Neutrophil (primary cell): ENCODE measurements at regions not wholly inside any gene's neighbourhood (a gene's known extent, or its start where the extent isn't known, plus 50 kb on each side); places are given as distances from the start of the nearest gene placed in this dataset.

Experiments used
- H3K27ac ChIP-seq: fragments of 200-600 bp; sonication (generic); 2 replicates; pipeline ENCODE4 v1.5.1; 2016; ENCODE audit warnings: mild to moderate bottlenecking, moderate library complexity
- H3K27me3 ChIP-seq: fragments of 200-600 bp; sonication (generic); 2 replicates; pipeline ENCODE4 v1.6.0; 2016; ENCODE audit warnings: mild to moderate bottlenecking
- H3K36me3 ChIP-seq: fragments of 200-600 bp; sonication (generic); 2 replicates; pipeline ENCODE4 v1.5.1; 2017
- H3K4me1 ChIP-seq, 2 experiments: fragments of 200-600 bp in 1 of 2; sonication (generic) in 1 of 2; 1 replicate in 1 of 2; 2 replicates in 1 of 2; pipeline versions ENCODE4 v1.5.1 to v1.6.1; 2013 to 2016; ENCODE audit warnings: low read depth in 1 of 2, low read length in 1 of 2, mild to moderate bottlenecking in 1 of 2, moderate library complexity in 1 of 2; ENCODE audit not compliant: control insufficient read depth in 1 of 2, insufficient read depth in 1 of 2
- H3K4me3 ChIP-seq, 2 experiments: fragments of 200-600 bp in 1 of 2; sonication (generic) in 1 of 2; 1 replicate in 1 of 2; 2 replicates in 1 of 2; pipeline ENCODE4 v1.5.1; 2013 to 2016; ENCODE audit warnings: low read depth in 1 of 2, low read length in 1 of 2, mild to moderate bottlenecking in 1 of 2, moderate library complexity in 1 of 2
- H3K9me3 ChIP-seq: fragments of 200-600 bp; sonication (generic); 2 replicates; pipeline ENCODE4 v1.5.1; 2016
- CTCF ChIP-seq: fragments of 200-600 bp; sonication (generic); IDR thresholded peaks from 2 replicates; pipeline ENCODE4 v1.5.1; 2016; ENCODE audit warnings: antibody characterized with exemption

DNA sequence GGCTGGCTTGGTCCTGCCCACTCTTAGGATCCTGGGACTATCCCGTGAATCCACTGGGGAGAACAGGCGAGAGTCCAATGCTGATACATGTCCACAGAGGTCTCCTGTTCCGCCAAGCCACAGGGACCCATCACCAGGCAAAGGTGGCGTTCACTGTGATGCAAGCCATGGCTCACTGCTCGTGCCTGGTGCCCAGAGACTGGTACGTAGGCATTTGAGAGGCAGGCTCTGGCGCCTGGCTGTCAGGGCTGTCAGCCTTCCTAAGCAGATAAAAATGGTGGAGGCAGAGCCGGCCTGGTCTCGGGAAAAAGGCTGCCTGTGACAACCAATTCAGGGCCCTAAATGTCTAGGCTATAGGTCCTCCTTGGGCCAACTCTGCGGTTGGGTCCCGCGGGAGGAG is 2329.0 kb downstream of the TP53TG3F start:
- Histone ChIP-seq H3K4me1 (no peaks in the 10 kb centered on the region), H3K27ac (no peak overlapping the region), H3K9me3 (no peaks in the 10 kb centered on the region), H3K36me3 (no peaks in the 10 kb centered on the region), H3K27me3 (no peaks in the 10 kb centered on the region), H3K4me3 (no peak overlapping the region)
- TF ChIP-seq CTCF: no peak

DNA sequence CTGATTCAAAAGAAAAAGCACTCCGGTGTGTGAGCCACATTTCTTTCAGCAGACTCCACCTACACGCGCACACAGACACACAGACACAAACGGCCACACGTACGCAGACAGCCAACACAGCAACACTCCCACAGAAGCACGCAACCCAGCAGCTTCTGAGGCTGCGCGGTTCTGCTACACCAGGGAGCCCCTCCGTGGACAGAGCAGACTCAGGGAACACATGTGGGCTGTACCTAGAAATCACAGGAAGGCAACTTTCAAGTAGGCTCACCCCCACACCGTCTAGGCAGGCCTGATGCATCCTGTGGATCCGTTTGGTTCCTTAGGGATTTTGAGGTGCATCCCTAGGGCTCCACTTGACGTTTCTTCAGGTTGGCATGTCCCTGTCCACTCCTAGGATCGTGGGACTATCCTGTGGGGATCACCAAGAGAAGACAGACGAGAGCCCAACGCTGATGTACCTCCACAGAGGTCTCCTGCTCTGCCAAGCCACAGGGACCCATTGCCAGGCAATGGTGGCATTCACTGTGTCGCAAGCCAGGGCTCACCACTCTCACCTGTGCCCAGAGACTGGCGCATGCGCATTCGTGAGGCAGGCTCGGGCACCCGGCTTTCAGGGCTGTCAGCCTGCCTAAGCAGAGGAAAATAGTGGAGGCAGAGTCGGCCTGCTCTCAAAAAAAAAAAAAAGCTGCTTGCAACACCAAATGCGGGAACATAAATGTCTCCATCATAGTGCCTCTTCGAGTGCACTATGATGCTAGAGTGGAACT is 2333.3 kb downstream of the TP53TG3F start:
- no peaks in the 10 kb centered on the region for H3K4me1 ChIP-seq
- no peaks in the 10 kb centered on the region for H3K27me3 ChIP-seq
- H3K36me3 ChIP-seq: no peaks in the 10 kb centered on the region
- H3K9me3 ChIP-seq: no peaks in the 10 kb centered on the region
- no peak for TF ChIP-seq CTCF
- H3K27ac ChIP-seq: no peak overlapping the region
- no peak overlapping the region for H3K4me3 ChIP-seq

DNA sequence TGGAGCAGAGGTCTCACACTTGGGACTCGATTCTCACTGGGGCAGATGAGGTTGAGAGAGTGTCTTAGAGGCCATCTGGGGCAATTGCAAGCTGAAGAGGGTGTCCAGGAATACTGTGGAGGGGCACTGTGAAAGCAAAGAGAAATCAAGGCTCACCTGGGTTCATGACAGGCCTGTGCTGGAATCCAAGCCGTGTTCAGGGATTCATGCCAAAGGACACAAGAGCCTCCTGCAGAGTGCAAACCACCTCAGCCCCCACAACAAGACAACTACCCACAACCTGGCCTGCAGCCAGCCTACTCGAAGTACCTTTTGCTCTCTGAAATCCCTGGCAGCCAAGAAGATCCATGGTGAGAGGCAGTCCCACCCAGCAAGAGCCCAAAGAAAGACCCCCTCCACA is 2334.2 kb downstream of the TP53TG3F start:
- Histone ChIP-seq H3K36me3 (no peaks in the 10 kb centered on the region), H3K4me3 (no peak overlapping the region), H3K27ac (no peak overlapping the region), H3K4me1 (no peaks in the 10 kb centered on the region), H3K27me3 (no peaks in the 10 kb centered on the region), H3K9me3 (no peaks in the 10 kb centered on the region)
- TF ChIP-seq CTCF: no peak

- Histone ChIP-seq H3K4me3 (no peak overlapping the region), H3K27me3 (no peaks in the 10 kb centered on the region), H3K36me3 (no peaks in the 10 kb centered on the region), H3K9me3 (no peaks in the 10 kb centered on the region), H3K4me1 (no peaks in the 10 kb centered on the region), H3K27ac (no peak overlapping the region)
- TF ChIP-seq CTCF: no peak
Measured at GRCh38 chr16:35794896-35795295, 2335.5 kb downstream of the TP53TG3F start.

GRCh38 chr16:35795361-35796029 is 2336.1 kb downstream of the TP53TG3F start:
- no peak overlapping the region for H3K4me3 ChIP-seq
- no peaks in the 10 kb centered on the region for H3K27me3 ChIP-seq
- no peak for TF ChIP-seq CTCF
- no peaks in the 10 kb centered on the region for H3K4me1 ChIP-seq
- no peak overlapping the region for H3K27ac ChIP-seq
- no peaks in the 10 kb centered on the region for H3K36me3 ChIP-seq
- no peaks in the 10 kb centered on the region for H3K9me3 ChIP-seq
